Keratinocyte (primary cell): ENCODE measurements at regions not wholly inside any gene's neighbourhood (a gene's known extent, or its start where the extent isn't known, plus 50 kb on each side); places are given as distances from the start of the nearest gene placed in this dataset.

Source experiments
- CTCF ChIP-seq, 3 experiments: IDR thresholded peaks in 1 of 3; conservative IDR thresholded peaks in 1 of 3; optimal IDR thresholded peaks in 1 of 3; 2 replicates in 2 of 3; 3 replicates in 1 of 3; pipeline versions ENCODE3 to v1.5.1; 2011; ENCODE audit warnings: low read length in 3 of 3, mild to moderate bottlenecking in 3 of 3, moderate library complexity in 2 of 3, control low read depth in 1 of 3, inconsistent platforms in 1 of 3; ENCODE audit not compliant: insufficient read depth in 2 of 3; ENCODE audit errors: extremely low read depth in 1 of 3
- EZH2 ChIP-seq: IDR thresholded peaks from one replicate; pipeline ENCODE4 v1.6.1; 2012; ENCODE audit warnings: inconsistent platforms, mild to moderate bottlenecking, low read length, moderate library complexity

GRCh38 chr7:156518466-156518865, 122.1 kb upstream of the RNF32 start:
- TF ChIP-seq EZH2 (no peak), CTCF (optimal IDR thresholded peaks at IDR 0.05 in 1 of 3, IDR thresholded peaks at IDR 0.05 in 1 of 3, conservative IDR thresholded peaks at IDR 0.05 in 1 of 3; ENCODE audit: extremely low read depth in 1 of 3, insufficient read depth in 2 of 3, low read length in 3 of 3) (no peak)
